Right atrium auricular region (tissue), 2 donors: ENCODE measurements at regions not wholly inside any gene's neighbourhood (a gene's known extent, or its start where the extent isn't known, plus 50 kb on each side); places are given as distances from the start of the nearest gene placed in this dataset.

Experiments
- DNase-seq: peaks from one replicate; pipeline ENCODE4 v3.0.0-alpha.2; 2019; ENCODE audit warnings: low spot score
- H3K27ac ChIP-seq, 2 donors: fragments of 200-600 bp; sonication (generic); 1 replicate in 1 of 2; 2 replicates in 1 of 2; pipeline ENCODE4 v1.5.1; 2016 to 2019
- H3K27me3 ChIP-seq, 2 donors: fragments of 200-600 bp; sonication (generic); one replicate each; pipeline versions ENCODE4 v1.5.1 to v1.6.0; 2017 to 2019
- H3K36me3 ChIP-seq: fragments of 200-600 bp; sonication (generic); one replicate; pipeline ENCODE4 v1.5.1; 2016
- H3K4me1 ChIP-seq, 2 donors: fragments of 200-600 bp; sonication (generic); one replicate each; pipeline versions ENCODE4 v1.5.1 to v1.6.0; 2017 to 2019
- H3K4me3 ChIP-seq, 2 donors: fragments of 200-600 bp; sonication (generic); 1 replicate in 1 of 2; 2 replicates in 1 of 2; pipeline ENCODE4 v1.5.1; 2017 to 2019; ENCODE audit warnings: mild to moderate bottlenecking in 1 of 2, moderate library complexity in 1 of 2
- H3K9me3 ChIP-seq, 2 donors: fragments of 200-600 bp; sonication (generic); one replicate each; pipeline ENCODE4 v1.5.1; 2019
- CTCF ChIP-seq, 2 donors: fragments of 200-600 bp; sonication (generic); IDR thresholded peaks; one replicate each; pipeline ENCODE4 v1.5.1; 2019; ENCODE audit warnings: antibody characterized with exemption in 2 of 2

DNA sequence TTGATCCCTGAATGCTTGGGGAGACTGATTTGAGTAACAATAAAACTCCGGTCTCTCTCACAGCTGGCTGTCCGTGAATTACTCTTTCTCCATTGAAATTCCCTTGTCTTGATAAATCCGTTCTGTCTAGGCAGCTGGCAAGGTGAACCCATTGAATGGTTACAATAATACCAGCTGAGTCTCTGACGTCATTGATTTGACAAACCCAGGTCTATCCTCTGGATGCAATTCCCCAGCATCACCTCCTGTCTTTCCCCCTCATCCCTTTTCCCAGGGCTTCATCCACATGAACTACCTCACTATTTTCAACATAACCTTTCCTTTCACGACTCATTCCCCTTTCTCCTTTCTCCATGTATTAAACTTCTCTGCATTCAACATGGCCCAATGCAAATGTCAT is 98.7 kb upstream of the TMEM132C start:
- no peaks in the 10 kb centered on the region for H3K36me3 ChIP-seq
- no peaks in the 10 kb centered on the region for H3K27me3 ChIP-seq
- H3K9me3 ChIP-seq = no peaks in the 10 kb centered on the region
- DNase-seq = no peak
- no peak overlapping the region for H3K27ac ChIP-seq
- TF ChIP-seq CTCF (IDR thresholded peaks at IDR 0.05) = no peak
- H3K4me3 ChIP-seq = no peak overlapping the region
- H3K4me1 ChIP-seq = no peaks in the 10 kb centered on the region

DNA sequence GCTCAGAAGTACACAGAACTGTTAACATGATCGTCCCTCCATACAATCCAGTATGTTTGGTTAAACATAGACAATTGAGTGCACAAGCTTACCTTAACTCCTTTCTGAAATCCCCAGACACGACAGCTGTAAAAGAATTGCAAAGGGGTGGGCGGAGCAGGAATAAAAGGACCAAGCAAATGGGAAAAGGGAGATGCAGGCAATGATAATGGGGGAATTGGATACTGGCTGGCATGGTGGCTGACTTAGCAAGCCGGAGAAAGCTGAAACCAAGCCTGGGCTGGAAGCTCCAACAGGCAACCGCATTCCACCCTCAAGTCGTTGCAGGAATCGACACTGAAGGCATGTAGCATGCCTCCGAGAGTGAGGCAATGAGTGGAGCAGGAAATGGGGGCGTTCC is 96.8 kb upstream of the TMEM132C start:
- no peaks in the 10 kb centered on the region for H3K36me3 ChIP-seq
- no peaks in the 10 kb centered on the region for H3K27me3 ChIP-seq
- H3K4me3 ChIP-seq = no peak overlapping the region
- no peak for TF ChIP-seq CTCF (IDR thresholded peaks at IDR 0.05)
- no peak for DNase-seq
- no peak overlapping the region for H3K27ac ChIP-seq
- H3K9me3 ChIP-seq = no peaks in the 10 kb centered on the region
- H3K4me1 ChIP-seq = no peaks in the 10 kb centered on the region

GRCh38 chr12:128178565-128178964 is 88.4 kb upstream of the TMEM132C start:
- no peak for TF ChIP-seq CTCF (IDR thresholded peaks at IDR 0.05)
- Histone ChIP-seq H3K27ac (no peak overlapping the region), H3K9me3 (no peaks in the 10 kb centered on the region), H3K36me3 (no peaks in the 10 kb centered on the region), H3K4me3 (no peak overlapping the region), H3K27me3 (no peaks in the 10 kb centered on the region), H3K4me1 (no peaks in the 10 kb centered on the region)
- no peak for DNase-seq

DNA sequence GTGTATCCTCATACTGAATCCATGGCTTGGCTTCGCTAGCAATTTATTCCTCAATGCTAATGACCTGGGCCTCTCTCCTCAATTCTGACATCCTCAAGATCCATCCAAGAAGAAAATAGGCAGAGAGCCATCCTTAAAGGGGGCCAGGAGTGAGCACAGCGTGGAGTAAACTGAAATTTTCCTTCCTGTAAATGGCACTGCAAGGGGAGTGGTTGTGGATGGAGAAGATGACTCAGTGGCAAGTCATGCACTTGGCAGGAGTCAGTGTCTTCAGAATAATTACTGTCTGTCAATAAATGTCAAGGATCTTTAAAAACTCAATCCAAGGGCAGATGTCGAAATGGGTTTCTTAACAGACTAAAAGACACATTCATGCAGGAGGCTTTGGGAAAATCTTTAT is 88.0 kb upstream of the TMEM132C start:
- Histone ChIP-seq H3K4me1 (no peaks in the 10 kb centered on the region), H3K4me3 (no peak overlapping the region), H3K9me3 (no peaks in the 10 kb centered on the region), H3K36me3 (no peaks in the 10 kb centered on the region), H3K27me3 (no peaks in the 10 kb centered on the region), H3K27ac (no peak overlapping the region)
- no peak for DNase-seq
- no peak for TF ChIP-seq CTCF (IDR thresholded peaks at IDR 0.05)

- no peaks in the 10 kb centered on the region for H3K27me3 ChIP-seq
- H3K4me1 ChIP-seq = no peaks in the 10 kb centered on the region
- no peak overlapping the region for H3K27ac ChIP-seq
- H3K4me3 ChIP-seq = no peak overlapping the region
- no peak for TF ChIP-seq CTCF (IDR thresholded peaks at IDR 0.05)
- no peaks in the 10 kb centered on the region for H3K9me3 ChIP-seq
- no peaks in the 10 kb centered on the region for H3K36me3 ChIP-seq
- DNase-seq = no peak
These were observed 86.8 kb upstream of the TMEM132C start for GRCh38 chr12:128180166-128180565.

DNA sequence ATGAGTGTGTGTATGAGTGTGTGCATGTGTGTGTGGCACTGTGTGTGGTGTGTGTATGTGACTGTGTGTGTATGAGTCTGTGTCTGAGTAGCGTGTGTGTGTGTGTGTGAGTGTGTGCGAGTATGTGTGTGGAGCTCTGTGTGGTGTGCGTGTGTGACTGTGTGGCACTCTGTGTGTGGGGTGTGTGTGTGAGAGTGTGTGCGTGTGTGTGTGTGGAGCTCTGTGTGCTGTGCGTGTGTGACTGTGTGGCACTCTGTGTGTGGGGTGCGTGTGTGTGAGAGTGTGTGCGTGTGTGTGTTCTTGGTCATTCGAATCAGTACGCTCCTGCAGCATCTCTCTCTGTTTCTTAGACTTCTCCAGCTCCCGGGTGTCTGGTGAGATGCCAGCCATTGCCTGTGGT is 76.9 kb upstream of the TMEM132C start:
- no peak for DNase-seq
- no peak for TF ChIP-seq CTCF (IDR thresholded peaks at IDR 0.05)
- H3K27me3 ChIP-seq = no peaks in the 10 kb centered on the region
- no peaks in the 10 kb centered on the region for H3K36me3 ChIP-seq
- H3K9me3 ChIP-seq = no peaks in the 10 kb centered on the region
- H3K4me3 ChIP-seq = no peak overlapping the region
- H3K27ac ChIP-seq = no peak overlapping the region
- H3K4me1 ChIP-seq = no peaks in the 10 kb centered on the region
